GM23338 (cell line): ENCODE measurements at regions not wholly inside any gene's neighbourhood (a gene's known extent, or its start where the extent isn't known, plus 50 kb on each side); places are given as distances from the start of the nearest gene placed in this dataset.

Experiments used
- ATAC-seq: fragments of 200-7000 bp; cut with Tn5 transposase; 3 replicates; pipeline ENCODE4 v1.9.1; 2020
- DNase-seq: peaks from one replicate; pipeline ENCODE4 v3.0.0-alpha.2; 2015; ENCODE audit warnings: low spot score
- H2AFZ ChIP-seq: fragments of 200-600 bp; sonication (generic); 2 replicates; pipeline ENCODE4 v1.8.0; 2016; ENCODE audit warnings: antibody characterized with exemption, mild to moderate bottlenecking, moderate library complexity
- H3F3A ChIP-seq: fragments of 200-600 bp; sonication (generic); replicated peaks from 2 replicates; pipeline ENCODE4 v1.8.0; 2017; ENCODE audit warnings: antibody characterized with exemption, mixed run types, low read depth
- H3K27ac ChIP-seq: fragments of 200-600 bp; sonication (generic); 2 replicates; pipeline ENCODE4 v1.6.1; 2016; ENCODE audit warnings: low read depth
- H3K27me3 ChIP-seq: fragments of 200-600 bp; sonication (generic); 2 replicates; pipeline ENCODE4 v1.8.0; 2016; ENCODE audit warnings: mild to moderate bottlenecking, mixed run types, moderate library complexity; ENCODE audit not compliant: insufficient read depth
- H3K36me3 ChIP-seq: fragments of 200-600 bp; sonication (generic); 2 replicates; pipeline ENCODE4 v1.8.0; 2016; ENCODE audit warnings: mild to moderate bottlenecking; ENCODE audit not compliant: insufficient read depth
- H3K4me1 ChIP-seq: fragments of 200-600 bp; sonication (generic); 2 replicates; pipeline ENCODE4 v1.8.0; 2016; ENCODE audit warnings: mild to moderate bottlenecking, moderate library complexity; ENCODE audit not compliant: insufficient read depth
- H3K4me2 ChIP-seq: fragments of 200-600 bp; sonication (generic); 2 replicates; pipeline ENCODE4 v1.7.1; 2017; ENCODE audit warnings: mixed run types
- H3K4me3 ChIP-seq: fragments of 200-600 bp; sonication (generic); 2 replicates; pipeline ENCODE4 v1.6.1; 2016; ENCODE audit warnings: mixed run types
- H3K79me2 ChIP-seq: fragments of 200-600 bp; sonication (generic); replicated peaks from 2 replicates; pipeline ENCODE4 v1.8.0; 2017; ENCODE audit warnings: mild to moderate bottlenecking; ENCODE audit not compliant: insufficient read depth
- H3K9me2 ChIP-seq: fragments of 200-600 bp; sonication (generic); 2 replicates; pipeline ENCODE4 v1.8.0; 2017; ENCODE audit not compliant: insufficient read depth
- H4K20me1 ChIP-seq: fragments of 200-600 bp; sonication (generic); replicated peaks from 2 replicates; pipeline ENCODE4 v1.8.0; 2017; ENCODE audit warnings: mild to moderate bottlenecking; ENCODE audit not compliant: insufficient read depth
- H3K27ac Mint-ChIP-seq: 2 replicates; pipeline ENCODE4 v1.8.0; 2020; ENCODE audit warnings: inconsistent platforms, mild to moderate bottlenecking, moderate library complexity, mixed read lengths
- H3K27me3 Mint-ChIP-seq: 3 replicates; pipeline ENCODE4 v1.8.0; 2022; ENCODE audit warnings: low read depth, mild to moderate bottlenecking, moderate library complexity, mixed read lengths, inconsistent platforms; ENCODE audit not compliant: insufficient read depth, poor library complexity
- H3K36me3 Mint-ChIP-seq: 3 replicates; pipeline ENCODE4 v1.8.0; 2021; ENCODE audit warnings: low read depth, mild to moderate bottlenecking, inconsistent platforms, moderate library complexity, mixed read lengths
- H3K4me1 Mint-ChIP-seq: 3 replicates; pipeline ENCODE4 v1.8.0; 2020; ENCODE audit warnings: mild to moderate bottlenecking, inconsistent platforms, mixed read lengths
- H3K4me3 Mint-ChIP-seq: 3 replicates; pipeline ENCODE4 v1.8.0; 2021; ENCODE audit warnings: moderate library complexity, mild to moderate bottlenecking, inconsistent platforms, mixed read lengths
- H3K9me3 Mint-ChIP-seq: 3 replicates; pipeline ENCODE4 v1.8.0; 2020; ENCODE audit warnings: moderate library complexity, mild to moderate bottlenecking, inconsistent platforms, mixed read lengths
- CREB1 ChIP-seq: fragments of 250-450 bp; sonication (Bioruptor Pico); IDR thresholded peaks from 2 replicates; pipeline ENCODE4 v1.5.0; 2020; ENCODE audit warnings: low read depth, mild to moderate bottlenecking, moderate library complexity
- ETS1 ChIP-seq: IDR thresholded peaks from 2 replicates; pipeline ENCODE4 v1.6.1; 2016; ENCODE audit warnings: antibody characterized with exemption
- EZH2 ChIP-seq: fragments of 200-600 bp; sonication (generic); IDR thresholded peaks from one replicate; pipeline ENCODE4 v1.8.0; 2017; ENCODE audit warnings: antibody characterized with exemption, mild to moderate bottlenecking, low read depth; ENCODE audit not compliant: unreplicated experiment
- EZH2phosphoT487 ChIP-seq: fragments of 200-600 bp; sonication (generic); IDR thresholded peaks from one replicate; pipeline ENCODE4 v1.8.1; 2018; ENCODE audit warnings: antibody characterized with exemption; ENCODE audit not compliant: unreplicated experiment
- JUNB ChIP-seq: IDR thresholded peaks from one replicate; pipeline ENCODE4 v1.6.1; 2016; ENCODE audit warnings: antibody characterized with exemption; ENCODE audit not compliant: unreplicated experiment
- NANOG ChIP-seq: IDR thresholded peaks from 2 replicates; pipeline ENCODE4 v1.6.1; 2016; ENCODE audit warnings: antibody characterized with exemption, borderline replicate concordance
- POLR2AphosphoS5 ChIP-seq: IDR thresholded peaks from 2 replicates; pipeline ENCODE4 v1.6.1; 2016; ENCODE audit warnings: antibody characterized with exemption, low read depth
- STAT1 ChIP-seq: IDR thresholded peaks from one replicate; pipeline ENCODE4 v1.6.1; 2016; ENCODE audit warnings: antibody characterized with exemption; ENCODE audit not compliant: unreplicated experiment
- ZNF462 ChIP-seq: fragments of 250-450 bp; sonication (Bioruptor Pico); IDR thresholded peaks from 2 replicates; pipeline ENCODE4 v1.5.0; 2020; ENCODE audit warnings: mild to moderate bottlenecking, moderate library complexity
- TF ChIP-seq, protein P1 (sequence below), 2 experiments: fragments of 200-600 bp in 1 of 2; sonication (generic) in 1 of 2; conservative IDR thresholded peaks; 2 replicates each; pipeline versions ENCODE4 v1.5.1 to v1.6.1; 2016 to 2017; ENCODE audit warnings: antibody characterized with exemption in 2 of 2, low read depth in 2 of 2, mild to moderate bottlenecking in 2 of 2, moderate library complexity in 1 of 2

- TF ChIP-seq ZNF462 (CRISPR knock-in tag) = no peak
- no peak for TF ChIP-seq NANOG
These were observed 86.5 kb downstream of the DLEU7 start (continued) for GRCh38 chr13:50757008-50757407.

DNA sequence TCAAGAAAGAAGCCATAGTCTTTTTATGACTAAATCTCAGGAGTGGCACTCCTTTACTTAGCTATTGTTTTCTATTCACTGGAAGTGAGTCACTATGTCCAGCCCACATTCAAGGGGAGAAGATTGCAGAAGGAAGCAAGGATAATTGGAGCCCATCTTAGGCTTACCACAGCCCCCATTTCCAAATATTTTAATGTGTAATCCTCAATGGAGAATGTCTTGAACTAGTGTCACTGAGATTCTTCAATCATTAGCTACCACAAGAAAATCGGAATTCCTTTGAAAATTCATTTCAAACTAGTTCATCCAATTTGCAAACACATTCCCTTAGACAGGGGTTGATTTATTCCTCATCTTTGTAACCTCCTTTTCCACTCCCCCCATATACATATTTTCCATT lies 84.7 kb downstream of the DLEU7 start:
- Mint-ChIP-seq H3K27me3 (peaks cover 5% of the 10 kb centered on the region), H3K27ac (no peak overlapping the region), H3K36me3 (peaks cover 39% of the 10 kb centered on the region), H3K9me3 (peaks cover 43% of the 10 kb centered on the region), H3K4me3 (no peak overlapping the region), H3K4me1 (peaks cover 10% of the 10 kb centered on the region)
- no peak overlapping the region for H2AFZ ChIP-seq
- DNase-seq = no peak
- H3K4me2 ChIP-seq = no peak overlapping the region
- no peak overlapping the region for H3K27ac ChIP-seq
- H3F3A ChIP-seq = no peaks in the 10 kb centered on the region
- H3K79me2 ChIP-seq = no peaks in the 10 kb centered on the region
- H3K36me3 ChIP-seq = 0 out of 2 replicates have a peak, but pooled peaks cover 3% of the 10 kb centered on the region
- no peak for ATAC-seq
- H3K9me2 ChIP-seq = 0 out of 2 replicates have a peak, but pooled peaks cover 3% of the 10 kb centered on the region
- H4K20me1 ChIP-seq = no peaks in the 10 kb centered on the region
- H3K4me3 ChIP-seq = no peak overlapping the region
- H3K4me1 ChIP-seq = peaks cover 8% of the 10 kb centered on the region
- H3K27me3 ChIP-seq = no peaks in the 10 kb centered on the region
- TF ChIP-seq ETS1 (no peak), POLR2AphosphoS5 (no peak), EZH2phosphoT487 (no peak), NANOG (no peak), CREB1 (CRISPR knock-in tag) (no peak), JUNB (no peak), STAT1 (no peak), EZH2 (no peak)
- TF ChIP-seq, protein P1, sequence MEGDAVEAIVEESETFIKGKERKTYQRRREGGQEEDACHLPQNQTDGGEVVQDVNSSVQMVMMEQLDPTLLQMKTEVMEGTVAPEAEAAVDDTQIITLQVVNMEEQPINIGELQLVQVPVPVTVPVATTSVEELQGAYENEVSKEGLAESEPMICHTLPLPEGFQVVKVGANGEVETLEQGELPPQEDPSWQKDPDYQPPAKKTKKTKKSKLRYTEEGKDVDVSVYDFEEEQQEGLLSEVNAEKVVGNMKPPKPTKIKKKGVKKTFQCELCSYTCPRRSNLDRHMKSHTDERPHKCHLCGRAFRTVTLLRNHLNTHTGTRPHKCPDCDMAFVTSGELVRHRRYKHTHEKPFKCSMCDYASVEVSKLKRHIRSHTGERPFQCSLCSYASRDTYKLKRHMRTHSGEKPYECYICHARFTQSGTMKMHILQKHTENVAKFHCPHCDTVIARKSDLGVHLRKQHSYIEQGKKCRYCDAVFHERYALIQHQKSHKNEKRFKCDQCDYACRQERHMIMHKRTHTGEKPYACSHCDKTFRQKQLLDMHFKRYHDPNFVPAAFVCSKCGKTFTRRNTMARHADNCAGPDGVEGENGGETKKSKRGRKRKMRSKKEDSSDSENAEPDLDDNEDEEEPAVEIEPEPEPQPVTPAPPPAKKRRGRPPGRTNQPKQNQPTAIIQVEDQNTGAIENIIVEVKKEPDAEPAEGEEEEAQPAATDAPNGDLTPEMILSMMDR (conservative IDR thresholded peaks at IDR 0.05; ENCODE audit: low read depth in 2 of 2) = no peak
